Epithelial cell of esophagus (primary cell): ENCODE measurements at regions not wholly inside any gene's neighbourhood (a gene's known extent, or its start where the extent isn't known, plus 50 kb on each side); places are given as distances from the start of the nearest gene placed in this dataset.

Source experiments
- DNase-seq: peaks from one replicate; pipeline ENCODE4 v3.0.0; 2010; ENCODE audit warnings: low read depth
- H3K4me3 ChIP-seq: 2 replicates; pipeline ENCODE4 v1.5.1; 2011; ENCODE audit warnings: mild to moderate bottlenecking, low read length, control low read depth
- TF ChIP-seq, protein P1 (sequence below): IDR thresholded peaks from 2 replicates; pipeline ENCODE4 v1.5.1; 2011; ENCODE audit warnings: low read depth, mild to moderate bottlenecking, low read length, control low read depth, inconsistent platforms; ENCODE audit not compliant: insufficient read depth; ENCODE audit errors: missing control alignments

DNA sequence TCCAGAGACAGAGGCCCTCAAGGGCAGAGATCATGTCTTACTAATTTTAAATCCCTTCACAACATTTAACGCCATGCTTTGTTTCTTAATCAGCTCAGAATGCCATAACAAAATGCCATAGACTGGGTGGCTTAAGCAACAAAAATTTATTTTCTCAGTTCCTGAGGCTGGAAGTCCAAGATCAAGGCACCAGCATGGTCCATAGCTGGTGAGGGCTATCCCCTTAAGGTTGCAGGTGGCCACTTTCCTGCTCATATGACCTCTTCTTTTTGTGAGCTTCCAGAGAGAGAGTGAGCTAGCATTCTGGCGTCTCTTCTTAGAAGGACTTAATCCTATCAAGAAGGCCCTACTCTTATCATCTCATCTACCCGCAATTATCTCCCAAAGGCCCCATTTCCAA, 470.3 kb downstream of the ZNF608 start:
- TF ChIP-seq, protein P1, sequence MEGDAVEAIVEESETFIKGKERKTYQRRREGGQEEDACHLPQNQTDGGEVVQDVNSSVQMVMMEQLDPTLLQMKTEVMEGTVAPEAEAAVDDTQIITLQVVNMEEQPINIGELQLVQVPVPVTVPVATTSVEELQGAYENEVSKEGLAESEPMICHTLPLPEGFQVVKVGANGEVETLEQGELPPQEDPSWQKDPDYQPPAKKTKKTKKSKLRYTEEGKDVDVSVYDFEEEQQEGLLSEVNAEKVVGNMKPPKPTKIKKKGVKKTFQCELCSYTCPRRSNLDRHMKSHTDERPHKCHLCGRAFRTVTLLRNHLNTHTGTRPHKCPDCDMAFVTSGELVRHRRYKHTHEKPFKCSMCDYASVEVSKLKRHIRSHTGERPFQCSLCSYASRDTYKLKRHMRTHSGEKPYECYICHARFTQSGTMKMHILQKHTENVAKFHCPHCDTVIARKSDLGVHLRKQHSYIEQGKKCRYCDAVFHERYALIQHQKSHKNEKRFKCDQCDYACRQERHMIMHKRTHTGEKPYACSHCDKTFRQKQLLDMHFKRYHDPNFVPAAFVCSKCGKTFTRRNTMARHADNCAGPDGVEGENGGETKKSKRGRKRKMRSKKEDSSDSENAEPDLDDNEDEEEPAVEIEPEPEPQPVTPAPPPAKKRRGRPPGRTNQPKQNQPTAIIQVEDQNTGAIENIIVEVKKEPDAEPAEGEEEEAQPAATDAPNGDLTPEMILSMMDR: no peak
- H3K4me3 ChIP-seq: no peak overlapping the region
- no peak for DNase-seq

DNA sequence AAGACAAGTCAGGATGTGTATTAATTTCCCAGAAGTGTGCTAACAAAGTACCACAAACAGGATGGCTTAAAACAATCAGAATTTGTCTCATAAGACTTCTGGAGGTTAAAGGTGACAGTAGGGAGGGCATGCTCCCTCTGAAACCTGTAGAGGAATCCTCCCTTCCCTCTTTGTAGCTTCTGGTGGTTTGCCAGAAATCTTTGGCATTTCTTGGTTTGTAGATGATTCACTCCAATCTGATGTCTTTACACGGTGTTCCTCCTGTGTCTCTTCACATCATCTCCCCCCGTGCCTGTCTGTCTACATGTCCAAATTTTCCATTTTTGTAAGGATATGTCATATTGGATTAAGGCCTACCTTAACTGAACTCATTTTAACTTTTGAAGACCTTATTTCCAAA, 471.5 kb downstream of the ZNF608 start:
- H3K4me3 ChIP-seq: no peak overlapping the region
- peak; percentile 30 for DNase-seq
- TF ChIP-seq, protein P1: no peak

DNA sequence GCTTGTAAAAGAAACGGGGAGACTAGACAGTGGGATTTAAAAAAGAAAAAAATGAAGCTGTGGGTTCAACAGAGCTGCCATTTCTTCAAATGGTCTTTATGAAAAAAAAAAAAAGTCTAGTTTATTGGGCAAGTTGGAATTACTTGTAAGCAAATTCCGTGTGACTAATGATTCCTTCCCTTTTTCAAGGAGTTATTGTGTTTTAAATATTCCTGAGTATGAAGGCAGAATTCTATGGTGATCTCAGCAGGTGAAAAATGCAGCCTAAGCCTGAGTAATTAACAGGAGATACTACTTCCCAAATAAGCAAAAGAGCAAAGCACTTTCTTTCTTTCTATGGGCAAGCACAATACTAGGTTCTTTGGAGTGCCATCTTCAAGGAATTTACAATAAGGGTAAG, 481.9 kb downstream of the ZNF608 start:
- no peak overlapping the region for H3K4me3 ChIP-seq
- TF ChIP-seq, protein P1: no peak
- peak; percentile 65 for DNase-seq

DNA sequence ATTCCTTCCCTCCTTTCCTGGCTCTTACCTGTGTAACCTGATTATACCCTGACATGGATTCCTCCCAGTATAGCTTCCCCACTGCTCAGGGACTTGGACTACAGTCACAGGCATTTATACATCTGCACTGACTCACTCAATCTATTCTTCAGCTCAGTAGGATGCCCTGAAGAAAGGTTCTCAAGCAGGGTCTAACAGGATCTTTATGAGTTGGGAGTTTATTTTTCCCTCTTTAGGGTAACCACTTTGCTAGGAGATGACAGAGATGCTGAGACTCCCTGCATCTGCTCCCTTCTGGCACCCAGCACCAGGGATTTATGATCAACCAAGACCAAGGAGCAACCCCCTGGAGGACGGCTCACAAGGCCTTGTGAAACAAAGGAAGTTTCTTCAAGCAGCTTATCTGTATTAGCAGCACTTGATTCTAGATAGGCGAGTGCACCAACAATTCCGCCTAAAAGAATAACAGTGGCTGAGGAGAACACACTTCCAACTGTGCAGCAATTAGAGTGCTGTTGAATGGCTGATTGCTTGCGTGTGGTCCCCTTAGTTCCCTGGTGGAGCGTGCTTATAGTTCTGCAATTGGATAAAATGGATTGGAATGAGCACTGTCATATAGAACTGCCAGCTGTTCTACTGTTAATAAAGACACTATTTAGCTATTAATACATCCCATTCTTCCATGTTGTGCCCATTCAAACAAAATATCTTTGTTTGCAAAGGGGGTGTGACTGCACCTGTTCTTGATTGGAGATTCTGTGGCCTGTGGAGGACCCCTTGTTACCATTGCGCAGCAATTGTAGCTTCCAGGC, 482.6 kb downstream of the ZNF608 start:
- TF ChIP-seq, protein P1: no peak
- H3K4me3 ChIP-seq: no peak overlapping the region
- peak; percentile 22 for DNase-seq

DNA sequence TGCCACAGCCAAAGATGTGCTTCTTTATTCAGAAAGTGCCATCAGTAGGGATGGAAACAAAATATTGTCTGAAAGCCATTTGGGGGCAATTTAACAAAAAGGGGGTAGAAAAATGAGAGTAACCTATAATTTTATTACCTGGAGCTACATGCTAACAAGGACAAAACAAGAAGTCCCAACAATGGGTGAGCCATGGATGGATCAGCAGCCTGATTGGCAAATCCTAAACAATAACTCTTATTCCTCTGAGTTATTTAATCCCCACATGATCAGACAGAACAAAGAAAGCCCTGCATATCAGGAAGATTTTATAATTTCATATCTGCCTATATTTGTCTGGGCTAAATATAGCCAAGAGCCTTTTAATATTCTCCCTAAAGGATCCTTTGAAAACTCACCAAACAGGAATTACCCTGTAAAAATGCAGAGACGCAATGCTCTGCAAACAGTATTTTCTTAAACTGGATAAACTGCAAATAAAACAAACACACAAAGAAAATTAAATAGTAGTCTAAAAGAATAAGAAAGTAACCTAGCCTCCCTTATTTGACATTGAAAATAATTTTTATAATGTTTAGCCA, 483.4 kb downstream of the ZNF608 start:
- H3K4me3 ChIP-seq: no peak overlapping the region
- DNase-seq: no peak
- TF ChIP-seq, protein P1: no peak

DNA sequence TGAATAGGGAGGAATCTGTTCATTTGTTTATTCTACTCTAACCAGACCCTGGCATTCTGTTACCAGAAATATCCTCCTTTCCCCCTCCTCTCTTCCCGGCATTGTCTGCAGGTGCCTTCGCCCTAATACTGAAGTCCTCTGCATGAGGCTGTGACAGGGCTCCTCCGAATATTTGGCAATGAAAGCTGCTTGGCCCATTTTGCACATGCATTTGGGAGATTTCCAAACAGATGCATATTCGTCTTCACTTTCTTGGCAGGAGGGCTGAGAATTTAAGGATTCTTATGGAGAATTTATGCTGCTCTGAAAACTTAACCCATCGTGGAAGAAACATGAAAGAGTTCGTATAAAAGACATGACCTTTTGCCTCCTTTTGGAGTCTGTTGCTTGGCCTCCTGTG, 484.0 kb downstream of the ZNF608 start:
- H3K4me3 ChIP-seq: no peak overlapping the region
- no peak for DNase-seq
- TF ChIP-seq, protein P1: no peak
